Hepatocyte (in vitro differentiated cells): ENCODE measurements at regions not wholly inside any gene's neighbourhood (a gene's known extent, or its start where the extent isn't known, plus 50 kb on each side); places are given as distances from the start of the nearest gene placed in this dataset.

ENCODE experiments used
- CTCF ChIP-seq: fragments of 200-600 bp; sonication (generic); IDR thresholded peaks from 2 replicates; pipeline ENCODE4 v1.5.1; 2016; ENCODE audit warnings: antibody characterized with exemption, mild to moderate bottlenecking; ENCODE audit not compliant: poor library complexity
- EZH2phosphoT487 ChIP-seq: fragments of 200-600 bp; sonication (generic); IDR thresholded peaks from one replicate; pipeline ENCODE4 v1.6.1; 2018; ENCODE audit warnings: antibody characterized with exemption, mild to moderate bottlenecking, low read depth, moderate library complexity; ENCODE audit not compliant: unreplicated experiment, severe bottlenecking

GRCh38 chr1:232474826-232475225, 155.1 kb downstream of the SIPA1L2 start:
- no peak for TF ChIP-seq CTCF
- no peak for TF ChIP-seq EZH2phosphoT487
